ENCODE measurements at regions not wholly inside any gene's neighbourhood (a gene's known extent, or its start where the extent isn't known, plus 50 kb on each side); places are given as distances from the start of the nearest gene placed in this dataset.

- no peak for DNase-seq
- no peak overlapping the region for H3K27ac ChIP-seq
- no peaks in the 10 kb centered on the region for H3K9me3 ChIP-seq (ENCODE audit: severe bottlenecking)
- no peaks in the 10 kb centered on the region for H3K36me3 ChIP-seq
- no peaks in the 10 kb centered on the region for H3K27me3 ChIP-seq (ENCODE audit: insufficient read depth, low read depth, severe bottlenecking)
- TF ChIP-seq, protein P1, sequence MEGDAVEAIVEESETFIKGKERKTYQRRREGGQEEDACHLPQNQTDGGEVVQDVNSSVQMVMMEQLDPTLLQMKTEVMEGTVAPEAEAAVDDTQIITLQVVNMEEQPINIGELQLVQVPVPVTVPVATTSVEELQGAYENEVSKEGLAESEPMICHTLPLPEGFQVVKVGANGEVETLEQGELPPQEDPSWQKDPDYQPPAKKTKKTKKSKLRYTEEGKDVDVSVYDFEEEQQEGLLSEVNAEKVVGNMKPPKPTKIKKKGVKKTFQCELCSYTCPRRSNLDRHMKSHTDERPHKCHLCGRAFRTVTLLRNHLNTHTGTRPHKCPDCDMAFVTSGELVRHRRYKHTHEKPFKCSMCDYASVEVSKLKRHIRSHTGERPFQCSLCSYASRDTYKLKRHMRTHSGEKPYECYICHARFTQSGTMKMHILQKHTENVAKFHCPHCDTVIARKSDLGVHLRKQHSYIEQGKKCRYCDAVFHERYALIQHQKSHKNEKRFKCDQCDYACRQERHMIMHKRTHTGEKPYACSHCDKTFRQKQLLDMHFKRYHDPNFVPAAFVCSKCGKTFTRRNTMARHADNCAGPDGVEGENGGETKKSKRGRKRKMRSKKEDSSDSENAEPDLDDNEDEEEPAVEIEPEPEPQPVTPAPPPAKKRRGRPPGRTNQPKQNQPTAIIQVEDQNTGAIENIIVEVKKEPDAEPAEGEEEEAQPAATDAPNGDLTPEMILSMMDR (IDR thresholded peaks at IDR 0.05; ENCODE audit: low read depth, low read length) = no peak
- no peak overlapping the region for H3K4me3 ChIP-seq (ENCODE audit: low read depth, low read length)
These were observed 770.3 kb downstream of the PDCD6IP start for GRCh38 chr3:34568766-34569165.

GRCh38 chr3:34569437-34569836 lies 771.0 kb downstream of the PDCD6IP start:
- no peaks in the 10 kb centered on the region for H3K36me3 ChIP-seq
- H3K27ac ChIP-seq = no peak overlapping the region
- H3K4me3 ChIP-seq (ENCODE audit: low read depth, low read length) = no peak overlapping the region
- no peaks in the 10 kb centered on the region for H3K9me3 ChIP-seq (ENCODE audit: severe bottlenecking)
- no peak for DNase-seq
- TF ChIP-seq, protein P1 (IDR thresholded peaks at IDR 0.05; ENCODE audit: low read depth, low read length) = no peak
- H3K27me3 ChIP-seq (ENCODE audit: insufficient read depth, low read depth, severe bottlenecking) = no peaks in the 10 kb centered on the region

DNA sequence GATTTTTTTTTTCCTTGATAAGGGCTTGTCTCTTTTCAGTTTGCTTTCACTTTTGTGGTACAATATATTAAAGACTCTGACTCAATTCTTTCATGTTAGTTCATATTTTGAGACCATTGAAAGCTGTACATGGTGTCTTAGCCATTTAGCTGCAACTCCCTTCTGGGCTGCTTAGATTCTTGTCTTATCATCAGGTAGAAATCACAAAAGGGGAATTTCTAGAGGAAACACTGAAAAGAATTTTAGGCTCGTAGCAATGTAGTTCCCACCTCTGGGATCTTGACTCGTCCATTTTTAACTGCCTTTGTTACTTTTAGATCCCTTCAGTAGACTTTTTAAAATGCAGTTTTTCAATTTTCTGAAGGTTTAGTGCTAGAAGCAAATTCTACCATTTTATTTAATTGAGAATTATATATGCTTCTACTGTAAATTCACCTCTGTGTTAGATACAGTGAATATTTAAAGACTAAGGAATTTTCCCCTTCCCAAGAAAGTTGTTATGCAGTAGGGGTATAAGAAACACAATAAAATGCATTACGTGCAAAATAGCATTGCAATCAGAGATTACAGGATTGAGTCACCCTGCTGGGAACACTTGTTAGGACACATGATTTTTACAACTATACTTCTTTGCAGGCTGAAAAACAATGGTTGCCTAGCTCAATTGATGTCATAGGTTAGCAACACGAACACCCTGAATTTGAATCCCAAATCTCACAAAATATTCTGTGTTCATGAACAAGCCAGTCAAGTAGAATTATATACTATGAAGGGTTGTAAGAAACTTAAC lies 772.7 kb downstream of the PDCD6IP start:
- H3K27ac ChIP-seq = no peak overlapping the region
- H3K27me3 ChIP-seq (ENCODE audit: insufficient read depth, low read depth, severe bottlenecking) = no peaks in the 10 kb centered on the region
- H3K36me3 ChIP-seq = no peaks in the 10 kb centered on the region
- TF ChIP-seq, protein P1 (IDR thresholded peaks at IDR 0.05; ENCODE audit: low read depth, low read length) = no peak
- H3K9me3 ChIP-seq (ENCODE audit: severe bottlenecking) = no peaks in the 10 kb centered on the region
- H3K4me3 ChIP-seq (ENCODE audit: low read depth, low read length) = no peak overlapping the region
- no peak for DNase-seq

- H3K4me3 ChIP-seq (ENCODE audit: low read depth, low read length) = no peak overlapping the region
- H3K9me3 ChIP-seq (ENCODE audit: severe bottlenecking) = no peaks in the 10 kb centered on the region
- no peaks in the 10 kb centered on the region for H3K36me3 ChIP-seq
- TF ChIP-seq, protein P1 (IDR thresholded peaks at IDR 0.05; ENCODE audit: low read depth, low read length) = no peak
- DNase-seq = no peak
- H3K27ac ChIP-seq = no peak overlapping the region
- H3K27me3 ChIP-seq (ENCODE audit: insufficient read depth, low read depth, severe bottlenecking) = no peaks in the 10 kb centered on the region
These were observed 773.3 kb downstream of the PDCD6IP start for GRCh38 chr3:34571714-34572113.

GRCh38 chr3:34575776-34576175 lies 777.3 kb downstream of the PDCD6IP start:
- TF ChIP-seq, protein P1 (IDR thresholded peaks at IDR 0.05; ENCODE audit: low read depth, low read length) = no peak
- H3K9me3 ChIP-seq (ENCODE audit: severe bottlenecking) = no peaks in the 10 kb centered on the region
- H3K4me3 ChIP-seq (ENCODE audit: low read depth, low read length) = no peak overlapping the region
- DNase-seq = no peak
- H3K36me3 ChIP-seq = no peaks in the 10 kb centered on the region
- H3K27ac ChIP-seq = no peak overlapping the region
- no peaks in the 10 kb centered on the region for H3K27me3 ChIP-seq (ENCODE audit: insufficient read depth, low read depth, severe bottlenecking)

DNA sequence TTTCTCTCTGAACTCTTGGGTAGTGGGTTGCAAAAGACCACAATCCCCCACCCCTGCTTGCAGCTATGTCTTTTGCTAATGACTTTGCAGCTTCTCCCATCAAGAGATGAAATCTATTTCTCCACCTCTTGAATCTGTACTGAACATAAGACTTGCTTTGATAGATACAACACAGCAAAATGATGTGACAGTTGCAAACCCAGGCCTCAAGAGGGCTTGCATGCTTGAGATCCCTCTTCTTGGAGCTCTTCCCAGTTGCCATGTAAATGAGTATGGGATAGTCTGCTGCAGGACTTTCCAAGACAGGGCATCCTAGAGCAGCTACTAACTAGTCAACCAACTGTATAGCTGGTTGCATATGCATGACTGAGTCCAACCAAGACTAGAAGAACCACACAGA lies 783.6 kb downstream of the PDCD6IP start:
- Histone ChIP-seq H3K9me3 (ENCODE audit: severe bottlenecking) (no peaks in the 10 kb centered on the region), H3K4me3 (ENCODE audit: low read depth, low read length) (no peak overlapping the region), H3K27ac (no peak overlapping the region), H3K27me3 (ENCODE audit: insufficient read depth, low read depth, severe bottlenecking) (no peaks in the 10 kb centered on the region), H3K36me3 (no peaks in the 10 kb centered on the region)
- DNase-seq = no peak
- TF ChIP-seq, protein P1 (IDR thresholded peaks at IDR 0.05; ENCODE audit: low read depth, low read length) = no peak

Data from WERI-Rb-1 (cell line).